Osteoblast (primary cell): ENCODE measurements at regions not wholly inside any gene's neighbourhood (a gene's known extent, or its start where the extent isn't known, plus 50 kb on each side); places are given as distances from the start of the nearest gene placed in this dataset.

Experiments
- DNase-seq: peaks from one replicate; pipeline ENCODE4 v3.0.0; 2011; ENCODE audit warnings: low spot score, mixed read lengths; ENCODE audit not compliant: insufficient read length; ENCODE audit errors: missing footprints
- H2AFZ ChIP-seq: 2 replicates; pipeline ENCODE4 v1.6.0; 2011; ENCODE audit warnings: mild to moderate bottlenecking, low read length
- H3K27ac ChIP-seq: 2 replicates; pipeline ENCODE4 v1.5.1; 2011; ENCODE audit warnings: mild to moderate bottlenecking, low read depth, low read length, moderate library complexity
- H3K27me3 ChIP-seq: 2 replicates; pipeline ENCODE4 v1.6.0; 2012; ENCODE audit warnings: mild to moderate bottlenecking, control low read depth, inconsistent platforms, low read length, moderate library complexity; ENCODE audit not compliant: insufficient read depth
- H3K36me3 ChIP-seq: 2 replicates; pipeline ENCODE4 v1.5.1; 2011; ENCODE audit warnings: mild to moderate bottlenecking, low read length, control low read depth, moderate library complexity; ENCODE audit not compliant: insufficient read depth
- H3K4me1 ChIP-seq: 2 replicates; pipeline ENCODE4 v1.5.1; 2011; ENCODE audit warnings: mild to moderate bottlenecking, low read length, control low read depth, moderate library complexity; ENCODE audit not compliant: insufficient read depth
- H3K4me2 ChIP-seq: 2 replicates; pipeline ENCODE4 v1.6.0; 2011; ENCODE audit warnings: mild to moderate bottlenecking, low read length; ENCODE audit not compliant: insufficient read depth
- H3K4me3 ChIP-seq: fragments of 200-600 bp; sonication (generic); 3 replicates; pipeline ENCODE4 v1.5.1; 2012; ENCODE audit warnings: mild to moderate bottlenecking, low read length, inconsistent platforms; ENCODE audit not compliant: insufficient read depth
- H3K79me2 ChIP-seq: 2 replicates; pipeline ENCODE4 v1.6.0; 2012; ENCODE audit warnings: mild to moderate bottlenecking, low read length, control low read depth, inconsistent platforms; ENCODE audit not compliant: insufficient read depth
- H3K9me3 ChIP-seq: 2 replicates; pipeline ENCODE4 v1.5.1; 2011; ENCODE audit warnings: low read depth, low read length, control low read depth
- H4K20me1 ChIP-seq: 2 replicates; pipeline ENCODE4 v1.6.0; 2012; ENCODE audit warnings: mild to moderate bottlenecking, low read length, control low read depth; ENCODE audit not compliant: insufficient read depth
- TF ChIP-seq, protein P1 (sequence below): IDR thresholded peaks from 2 replicates; pipeline ENCODE4 v1.5.1; 2011; ENCODE audit warnings: mild to moderate bottlenecking, low read depth, low read length, moderate library complexity; ENCODE audit errors: extremely low read depth

DNA sequence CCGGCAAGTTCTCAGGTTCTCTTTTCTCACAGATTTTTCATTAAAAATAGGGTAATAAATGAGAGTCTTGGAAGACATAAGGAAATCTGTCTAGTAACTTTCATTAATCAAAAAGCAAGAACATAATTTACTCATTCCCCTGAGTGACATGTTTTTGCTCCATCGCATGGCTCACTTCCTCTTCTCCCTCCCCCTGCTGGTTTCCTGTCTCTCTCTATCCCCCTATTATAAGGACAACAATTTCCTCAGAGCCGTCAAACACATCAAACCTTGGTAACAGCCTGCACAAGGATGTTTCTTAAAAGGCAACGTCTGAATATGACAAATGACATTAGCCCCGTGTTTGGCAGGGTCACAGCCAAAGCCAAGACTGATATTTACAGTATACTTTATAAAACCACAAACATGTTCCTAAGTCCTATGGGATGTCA is 1149.6 kb downstream of the IGSF11 start:
- DNase-seq, result no peak

DNA sequence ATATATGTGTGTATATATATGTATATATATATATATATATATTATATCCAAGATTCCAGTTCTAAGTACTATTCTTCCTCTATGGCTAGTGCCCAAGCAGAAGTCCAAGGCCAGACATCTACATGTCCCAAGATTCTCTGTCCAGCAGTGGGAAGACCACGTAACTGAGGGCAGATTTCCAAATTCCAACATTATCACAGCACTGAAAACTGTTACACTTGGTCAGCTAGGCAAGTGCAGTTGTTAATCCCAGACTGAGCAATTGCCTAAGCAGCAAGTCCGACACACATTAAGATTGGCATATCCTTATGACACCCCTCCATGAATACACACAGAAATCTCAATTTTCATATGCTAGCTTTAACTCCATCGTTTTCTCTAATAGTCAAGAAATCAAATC is 1148.5 kb downstream of the IGSF11 start:
- Histone ChIP-seq H3K4me2 (no peak overlapping the region), H3K36me3 (no peaks in the 10 kb centered on the region), H3K4me1 (peaks cover 2% of the 10 kb centered on the region), H2AFZ (no peak overlapping the region), H3K27ac (no peak overlapping the region), H3K79me2 (no peaks in the 10 kb centered on the region), H3K4me3 (no peak overlapping the region), H3K27me3 (no peaks in the 10 kb centered on the region), H3K9me3 (no peaks in the 10 kb centered on the region), H4K20me1 (no peaks in the 10 kb centered on the region)
- TF ChIP-seq, protein P1, sequence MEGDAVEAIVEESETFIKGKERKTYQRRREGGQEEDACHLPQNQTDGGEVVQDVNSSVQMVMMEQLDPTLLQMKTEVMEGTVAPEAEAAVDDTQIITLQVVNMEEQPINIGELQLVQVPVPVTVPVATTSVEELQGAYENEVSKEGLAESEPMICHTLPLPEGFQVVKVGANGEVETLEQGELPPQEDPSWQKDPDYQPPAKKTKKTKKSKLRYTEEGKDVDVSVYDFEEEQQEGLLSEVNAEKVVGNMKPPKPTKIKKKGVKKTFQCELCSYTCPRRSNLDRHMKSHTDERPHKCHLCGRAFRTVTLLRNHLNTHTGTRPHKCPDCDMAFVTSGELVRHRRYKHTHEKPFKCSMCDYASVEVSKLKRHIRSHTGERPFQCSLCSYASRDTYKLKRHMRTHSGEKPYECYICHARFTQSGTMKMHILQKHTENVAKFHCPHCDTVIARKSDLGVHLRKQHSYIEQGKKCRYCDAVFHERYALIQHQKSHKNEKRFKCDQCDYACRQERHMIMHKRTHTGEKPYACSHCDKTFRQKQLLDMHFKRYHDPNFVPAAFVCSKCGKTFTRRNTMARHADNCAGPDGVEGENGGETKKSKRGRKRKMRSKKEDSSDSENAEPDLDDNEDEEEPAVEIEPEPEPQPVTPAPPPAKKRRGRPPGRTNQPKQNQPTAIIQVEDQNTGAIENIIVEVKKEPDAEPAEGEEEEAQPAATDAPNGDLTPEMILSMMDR, result no peak
- no peak for DNase-seq

More for the DNA sequence above, 1149.6 kb downstream of the IGSF11 start:
- peaks cover 2% of the 10 kb centered on the region for H3K4me1 ChIP-seq
- no peak overlapping the region for H3K4me2 ChIP-seq
- TF ChIP-seq, protein P1, result no peak
- H3K9me3 ChIP-seq, result no peaks in the 10 kb centered on the region
- H3K27ac ChIP-seq, result no peak overlapping the region
- H3K27me3 ChIP-seq, result no peaks in the 10 kb centered on the region
- H3K79me2 ChIP-seq, result no peaks in the 10 kb centered on the region
- H2AFZ ChIP-seq, result peak overlapping the region; percentile 49
- no peaks in the 10 kb centered on the region for H4K20me1 ChIP-seq
- H3K4me3 ChIP-seq, result no peak overlapping the region
- no peaks in the 10 kb centered on the region for H3K36me3 ChIP-seq

DNA sequence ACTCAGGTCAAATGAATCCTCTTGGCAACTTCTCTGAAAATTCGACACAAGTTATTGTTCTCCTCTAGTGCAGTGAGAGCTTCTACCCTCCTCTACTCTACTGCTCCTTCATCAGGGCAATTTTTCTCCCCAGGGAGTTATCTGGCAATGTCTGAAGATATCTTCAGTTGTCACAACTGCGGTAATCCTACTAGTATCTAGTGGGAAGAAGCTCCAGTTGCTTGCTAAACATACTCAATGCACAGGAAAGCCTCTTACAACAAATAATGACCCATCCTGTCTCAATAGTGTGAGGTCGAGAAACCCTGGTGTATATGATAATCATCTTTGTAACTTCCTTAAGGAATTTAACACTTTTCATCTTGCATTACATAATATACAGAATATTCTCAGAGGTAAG is 1147.6 kb downstream of the IGSF11 start:
- H3K4me1 ChIP-seq, result peaks cover 2% of the 10 kb centered on the region
- H3K36me3 ChIP-seq, result no peaks in the 10 kb centered on the region
- no peak overlapping the region for H3K4me3 ChIP-seq
- TF ChIP-seq, protein P1, result no peak
- H3K9me3 ChIP-seq, result no peaks in the 10 kb centered on the region
- H3K4me2 ChIP-seq, result no peak overlapping the region
- DNase-seq, result no peak
- no peak overlapping the region for H3K27ac ChIP-seq
- H3K79me2 ChIP-seq, result no peaks in the 10 kb centered on the region
- H2AFZ ChIP-seq, result no peak overlapping the region
- no peaks in the 10 kb centered on the region for H4K20me1 ChIP-seq
- H3K27me3 ChIP-seq, result no peaks in the 10 kb centered on the region

DNA sequence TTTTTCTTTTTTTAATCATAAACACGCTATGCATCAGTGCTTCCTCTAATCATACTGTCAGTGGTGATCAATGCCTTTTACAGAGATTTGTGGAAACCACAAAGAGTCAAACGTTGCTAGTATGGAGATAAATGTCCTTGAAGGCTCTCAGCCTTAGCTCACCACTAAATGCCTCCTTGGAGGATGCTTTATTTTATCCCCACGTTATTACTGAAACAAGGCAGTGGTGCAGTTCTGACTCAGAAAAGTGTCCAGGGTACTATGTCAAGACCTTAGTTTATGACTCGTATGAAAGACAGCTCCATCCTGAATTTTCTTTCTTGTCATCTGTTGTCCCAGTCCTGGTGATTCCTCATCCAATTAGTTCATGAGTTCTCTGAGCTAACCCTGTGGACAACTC is 1146.7 kb downstream of the IGSF11 start:
- H3K27me3 ChIP-seq, result no peaks in the 10 kb centered on the region
- no peaks in the 10 kb centered on the region for H3K9me3 ChIP-seq
- no peaks in the 10 kb centered on the region for H3K36me3 ChIP-seq
- no peak overlapping the region for H3K4me2 ChIP-seq
- H2AFZ ChIP-seq, result no peak overlapping the region
- no peak overlapping the region for H3K4me3 ChIP-seq
- H3K79me2 ChIP-seq, result no peaks in the 10 kb centered on the region
- TF ChIP-seq, protein P1, result no peak
- H3K27ac ChIP-seq, result no peak overlapping the region
- DNase-seq, result no peak
- peaks cover 2% of the 10 kb centered on the region for H3K4me1 ChIP-seq
- H4K20me1 ChIP-seq, result no peaks in the 10 kb centered on the region
